ENCODE measurements at regions not wholly inside any gene's neighbourhood (a gene's known extent, or its start where the extent isn't known, plus 50 kb on each side); places are given as distances from the start of the nearest gene placed in this dataset.
"Not testable (repeated sequence)": the region's sequence is repeated elsewhere in the genome, so short reads cannot be mapped to it uniquely, and the experiment has no call there.

DNA sequence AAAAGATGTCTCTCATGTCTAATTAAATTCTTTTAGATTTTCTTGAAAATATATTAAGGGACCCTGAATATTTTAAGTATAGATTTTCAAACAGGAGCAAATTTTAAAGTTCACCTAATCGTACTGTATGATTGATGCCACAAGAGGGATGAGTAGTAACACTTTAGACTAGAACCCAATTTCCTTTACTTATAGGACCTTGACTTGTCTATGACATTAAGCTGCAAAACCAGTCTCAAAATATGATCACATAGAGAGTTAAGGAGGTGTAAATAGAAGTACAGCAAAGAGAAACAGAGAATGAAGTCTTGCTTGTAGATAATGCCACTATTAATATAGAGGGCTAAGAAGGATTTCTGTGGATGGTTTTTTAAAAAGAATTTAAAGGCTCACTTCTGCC, 312.9 kb upstream of the PRR16 start:
- no peak for DNase-seq (ENCODE audit: low spot score)

DNA sequence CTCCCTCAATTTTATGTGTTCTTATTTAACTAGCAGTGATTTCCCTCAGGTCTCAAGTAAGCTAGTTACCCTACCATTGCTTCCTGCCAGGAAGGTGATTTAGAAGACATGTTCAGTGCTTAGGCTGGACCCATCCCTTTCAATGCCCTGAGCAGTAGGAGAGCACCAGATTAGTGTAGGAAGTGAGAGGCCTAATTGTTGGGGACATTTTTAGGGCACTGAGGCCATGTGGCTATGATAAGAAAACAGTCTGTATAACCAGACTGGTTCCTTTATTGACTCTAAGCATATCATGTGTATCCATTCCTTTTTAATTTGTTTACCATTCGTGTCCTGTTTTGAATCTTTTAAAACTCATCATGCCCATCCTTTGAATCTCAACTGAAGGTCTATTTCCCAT, 312.3 kb upstream of the PRR16 start:
- DNase-seq (ENCODE audit: low spot score), result no peak

DNA sequence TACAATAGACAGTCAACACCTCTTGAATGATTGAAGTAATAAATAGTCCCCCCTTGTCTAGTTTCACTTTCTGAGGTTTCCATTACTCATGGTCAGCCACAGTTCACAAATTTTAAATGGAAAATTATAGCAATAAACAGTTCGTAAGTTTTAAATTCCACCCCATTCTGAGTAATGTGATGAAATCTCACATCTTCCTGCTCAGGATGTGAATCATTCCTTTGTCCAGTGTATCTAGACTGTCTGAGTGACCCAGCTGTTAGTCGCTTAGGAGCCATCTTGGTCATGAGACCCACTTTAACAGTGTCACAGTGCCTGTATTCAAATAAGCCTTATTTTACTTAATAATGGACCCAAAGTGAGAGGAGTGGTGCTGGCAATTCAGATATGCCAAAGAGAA, 311.6 kb upstream of the PRR16 start:
- DNase-seq (ENCODE audit: low spot score), result no peak

DNA sequence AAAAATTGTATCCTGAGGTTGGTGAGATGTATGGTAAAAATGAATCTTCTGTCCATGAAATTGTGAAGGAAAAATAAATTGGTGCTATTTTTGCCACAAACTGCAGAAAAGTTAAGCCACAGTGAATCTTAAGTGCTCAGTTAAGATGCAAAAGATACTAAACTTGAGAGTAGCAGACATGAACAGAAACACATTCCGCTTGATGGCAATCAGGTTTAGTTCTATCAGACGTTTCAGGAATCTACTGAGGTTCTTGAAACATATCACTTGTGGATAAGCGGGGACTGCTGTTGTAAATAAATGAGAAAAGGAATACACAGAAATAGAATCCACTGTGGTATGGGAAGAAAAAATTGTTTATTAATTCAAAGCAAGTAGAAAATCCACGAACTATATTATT, 311.2 kb upstream of the PRR16 start:
- no peak for DNase-seq (ENCODE audit: low spot score)

DNA sequence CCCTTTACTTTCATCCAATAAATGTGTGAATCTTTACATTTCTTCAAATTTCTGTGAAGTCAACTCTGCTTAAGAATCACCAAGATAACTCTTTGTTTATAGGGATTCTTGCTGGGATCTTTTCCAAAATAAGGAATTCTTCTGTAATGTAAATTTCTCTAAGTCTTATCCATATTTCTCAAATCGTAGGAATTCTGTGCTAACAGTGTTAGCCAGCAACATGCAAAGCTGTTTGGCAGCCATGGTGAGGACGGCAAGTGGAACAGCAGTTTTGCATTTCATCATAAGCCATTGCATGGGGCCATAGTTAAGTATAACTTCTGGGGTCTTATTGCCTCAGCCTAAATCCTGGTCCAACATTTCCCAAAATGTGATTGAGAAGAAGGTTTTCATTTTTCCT, 310.5 kb upstream of the PRR16 start:
- DNase-seq (ENCODE audit: low spot score), result no peak

DNA sequence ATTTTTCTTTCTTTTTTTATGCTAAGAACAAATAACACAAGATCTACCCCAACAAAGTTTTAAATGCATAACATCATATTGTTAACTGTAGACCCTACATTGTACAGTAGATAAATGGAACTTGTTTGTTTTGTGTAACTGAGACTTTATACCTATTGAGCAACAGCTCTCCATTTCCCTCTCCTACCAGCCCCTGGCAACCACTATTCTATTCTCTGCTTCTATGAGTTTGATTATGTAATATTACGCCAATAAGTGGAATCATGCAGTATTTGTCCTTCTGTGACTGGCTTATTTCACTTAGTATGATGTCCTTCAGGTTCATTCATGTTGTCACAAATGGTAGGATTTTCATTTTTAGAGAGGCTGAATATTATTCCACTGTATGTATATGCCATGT, 308.2 kb upstream of the PRR16 start:
- DNase-seq (ENCODE audit: low spot score), result no peak

DNA sequence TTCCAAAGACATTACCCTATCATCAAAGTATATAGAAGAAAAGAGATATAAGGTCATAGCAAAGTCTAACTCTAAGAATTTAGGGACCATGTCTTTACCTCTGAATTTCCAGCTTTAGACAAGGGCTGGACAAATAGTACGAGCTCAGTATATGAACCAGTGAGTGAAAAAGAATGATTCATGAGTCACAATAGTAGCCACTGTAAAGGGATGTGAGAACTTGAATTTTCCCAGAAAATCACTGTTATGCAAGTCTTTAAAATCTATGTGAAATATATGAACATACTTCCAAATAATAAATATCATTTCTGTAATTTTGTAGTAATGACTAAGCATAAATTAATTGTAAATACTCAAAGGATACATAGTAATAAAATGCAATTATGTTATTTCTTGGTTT, 305.9 kb upstream of the PRR16 start:
- no peak for DNase-seq (ENCODE audit: low spot score)

DNA sequence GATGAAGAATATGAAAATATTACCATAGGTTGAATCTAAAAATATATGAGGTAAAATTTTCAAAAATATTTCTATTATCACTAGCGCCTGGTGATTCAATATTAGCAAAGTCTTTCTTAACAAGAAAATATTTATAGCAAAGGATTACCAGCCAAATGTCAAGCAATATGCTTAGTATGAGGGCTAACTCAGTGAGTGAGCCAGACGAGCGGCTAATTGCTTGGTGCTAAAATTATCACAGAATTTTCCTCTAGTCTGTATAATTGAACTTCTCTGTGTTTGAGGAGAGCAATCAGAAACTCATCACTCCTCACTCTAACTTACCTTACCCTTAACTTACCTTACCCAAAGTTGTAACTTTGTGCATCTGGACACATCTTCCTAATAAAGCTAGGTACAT, 304.9 kb upstream of the PRR16 start:
- no peak for DNase-seq (ENCODE audit: low spot score)

DNA sequence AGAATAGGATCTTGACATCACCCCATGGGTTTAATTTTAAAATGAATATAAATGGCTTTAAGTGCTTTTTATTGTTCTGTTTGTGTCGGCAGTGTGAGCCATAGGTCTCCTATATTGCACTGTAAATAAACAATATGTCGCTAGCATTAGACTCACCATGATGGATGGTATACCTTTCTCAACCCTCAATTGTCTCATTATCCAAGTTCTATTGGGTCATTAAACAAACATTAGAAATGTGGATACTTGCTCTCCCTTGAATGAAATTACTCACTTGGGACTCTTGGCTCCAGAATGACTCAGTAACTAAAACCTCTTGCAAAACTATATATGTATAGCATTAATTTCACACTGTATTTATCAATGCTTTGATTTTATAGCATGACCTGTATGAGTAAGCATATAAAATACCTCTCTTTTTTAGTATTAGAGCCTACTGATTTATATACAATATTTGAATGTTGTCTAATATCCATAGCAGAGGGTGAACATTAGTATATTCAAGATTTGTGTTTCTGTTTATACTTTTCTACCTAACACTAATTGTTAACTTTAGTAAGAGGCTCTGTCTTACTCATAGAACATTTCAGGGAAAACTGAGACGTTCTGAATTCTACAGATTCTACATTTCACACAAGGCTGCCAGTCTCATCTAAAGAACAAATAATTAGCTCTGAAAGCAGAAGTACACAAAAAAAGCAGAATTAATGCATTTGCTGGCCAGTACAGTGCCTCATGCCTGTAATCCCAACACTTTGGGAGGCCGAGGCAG, 303.8 kb upstream of the PRR16 start:
- no peak for DNase-seq (ENCODE audit: low spot score)

DNA sequence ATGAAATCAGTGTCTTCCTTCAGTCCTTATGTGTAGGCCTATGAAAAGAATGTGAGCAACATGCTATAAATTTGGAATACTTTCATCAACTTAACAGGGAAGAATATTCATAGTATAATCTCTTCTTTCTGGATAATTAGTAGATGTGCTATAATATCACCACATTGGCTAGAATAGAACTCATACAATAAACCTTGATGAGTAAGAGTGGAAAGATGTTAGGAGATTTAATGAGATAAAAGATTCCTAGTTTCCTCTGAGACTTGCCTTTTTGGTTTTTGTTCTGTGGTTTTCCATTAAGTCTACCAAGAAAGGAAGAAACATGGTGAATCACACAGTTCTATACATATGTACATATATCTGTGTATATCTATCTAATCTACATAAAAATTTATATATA, 301.8 kb upstream of the PRR16 start:
- DNase-seq (ENCODE audit: low spot score), result no peak

DNA sequence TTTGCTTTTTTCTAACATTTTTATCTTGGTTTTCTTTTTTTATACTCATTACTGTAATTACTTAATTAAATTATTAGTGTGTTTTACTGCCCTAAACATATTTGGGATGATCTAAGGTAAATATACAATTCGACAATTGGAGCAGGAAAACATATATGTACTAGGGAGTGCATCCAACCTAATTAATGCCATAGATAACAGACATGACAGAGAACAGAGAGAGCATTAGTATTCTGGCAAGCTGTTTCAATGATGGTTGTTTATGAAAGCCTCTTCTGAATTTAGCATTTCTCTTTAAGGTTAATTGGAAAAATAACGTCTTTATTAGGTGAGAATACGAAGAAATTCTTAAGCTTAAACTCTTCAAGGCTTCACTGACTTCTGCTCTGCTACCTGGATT, 300.1 kb upstream of the PRR16 start:
- DNase-seq (ENCODE audit: low spot score), result no peak

DNA sequence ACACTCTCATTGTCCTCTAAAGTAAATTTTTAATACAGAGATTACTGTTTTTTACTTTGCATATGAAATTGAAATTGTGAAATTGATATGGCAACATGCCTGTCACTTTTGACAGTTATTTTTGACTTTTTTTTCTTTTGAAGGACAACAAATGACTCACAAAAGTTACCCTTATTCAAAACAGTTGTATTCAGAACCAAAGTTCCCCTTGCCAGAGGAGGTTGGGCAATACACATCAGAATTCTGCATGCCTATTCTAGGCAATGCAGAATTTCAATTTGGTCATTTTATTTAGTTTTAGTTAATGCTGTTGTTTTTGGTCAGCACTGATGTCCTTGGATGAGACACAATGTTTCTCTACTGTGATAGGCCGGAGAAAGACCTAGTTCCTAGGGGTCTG, 299.1 kb upstream of the PRR16 start:
- DNase-seq (ENCODE audit: low spot score), result no peak

DNA sequence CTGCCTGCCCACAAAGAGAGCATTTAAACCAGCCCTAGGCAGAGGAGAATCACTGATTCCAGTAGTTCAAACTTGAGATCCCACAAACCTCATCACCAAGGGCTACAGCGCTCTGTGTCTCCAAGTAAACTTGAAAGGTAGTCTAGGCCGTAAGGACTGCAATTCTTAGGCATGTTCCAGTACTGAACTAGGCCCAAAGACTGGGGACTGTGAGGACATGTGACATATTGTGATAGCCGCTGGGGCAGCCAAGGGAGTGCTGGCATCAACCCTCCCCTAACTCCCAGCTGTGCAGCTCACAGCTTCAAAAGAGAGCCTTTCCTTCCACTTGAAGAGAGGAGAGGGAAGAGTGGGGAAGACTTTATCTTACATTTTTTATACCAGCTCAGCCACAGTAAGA, 291.0 kb upstream of the PRR16 start:
- DNase-seq (ENCODE audit: low spot score), result no peak

DNA sequence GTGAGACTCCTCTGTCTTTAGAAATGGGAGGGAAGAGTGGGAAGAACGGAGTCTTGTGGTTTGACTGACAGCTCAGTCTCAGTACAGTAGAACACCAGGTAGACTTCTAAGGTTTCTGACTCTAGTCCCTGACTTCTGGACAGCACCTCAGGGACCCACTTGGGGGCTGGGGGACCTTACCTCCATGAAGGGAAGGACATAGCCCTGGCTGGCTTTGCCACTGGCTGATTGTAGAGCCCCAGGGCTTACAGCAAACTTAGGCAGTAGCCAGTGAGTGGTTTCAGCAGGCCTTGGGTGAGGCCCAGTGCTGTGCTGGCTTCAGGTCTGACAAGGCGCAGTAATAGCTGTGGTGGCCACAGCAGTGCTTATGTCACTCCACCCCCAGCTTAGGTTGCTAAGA, 290.0 kb upstream of the PRR16 start:
- DNase-seq (ENCODE audit: low spot score), result no peak

DNA sequence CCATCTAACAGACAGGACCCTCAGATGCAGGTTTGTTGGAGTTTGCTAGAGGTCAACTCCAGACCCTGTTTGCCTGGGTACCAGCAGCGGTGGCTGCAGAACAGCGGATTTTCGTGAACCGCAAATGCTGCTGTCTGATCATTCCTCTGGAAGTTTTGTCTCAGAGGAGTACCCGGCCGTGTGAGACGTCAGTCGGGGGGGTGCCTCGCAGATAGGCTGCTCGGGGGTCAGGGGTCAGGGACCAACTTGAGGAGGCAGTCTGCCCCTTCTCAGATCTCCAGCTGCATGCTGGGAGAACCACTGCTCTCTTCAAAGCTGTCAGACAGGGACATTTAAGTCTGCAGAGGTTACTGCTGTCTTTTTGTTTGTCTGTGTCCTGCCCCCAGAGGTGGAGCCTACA, 282.9 kb upstream of the PRR16 start:
- DNase-seq (ENCODE audit: low spot score), result not testable (repeated sequence)

DNA sequence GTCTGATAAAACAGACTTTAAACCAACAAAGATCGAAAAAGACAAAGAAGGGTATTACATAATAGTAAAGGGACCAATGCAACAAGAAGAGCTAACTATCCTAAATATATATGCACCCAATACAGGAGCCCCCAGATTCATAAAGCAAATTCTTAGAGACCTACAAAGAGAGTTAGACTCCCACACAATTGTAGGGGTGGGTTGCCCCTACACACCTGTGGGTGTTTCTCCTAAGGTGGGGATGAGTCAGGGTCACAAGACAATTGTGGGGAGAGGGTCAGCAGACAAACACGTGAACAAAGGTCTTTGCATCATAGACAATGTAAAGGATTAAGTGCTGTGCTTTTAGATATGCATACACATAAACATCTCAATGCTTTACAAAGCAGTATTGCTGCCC, 269.4 kb upstream of the PRR16 start:
- not testable (repeated sequence) for DNase-seq (ENCODE audit: low spot score)

DNA sequence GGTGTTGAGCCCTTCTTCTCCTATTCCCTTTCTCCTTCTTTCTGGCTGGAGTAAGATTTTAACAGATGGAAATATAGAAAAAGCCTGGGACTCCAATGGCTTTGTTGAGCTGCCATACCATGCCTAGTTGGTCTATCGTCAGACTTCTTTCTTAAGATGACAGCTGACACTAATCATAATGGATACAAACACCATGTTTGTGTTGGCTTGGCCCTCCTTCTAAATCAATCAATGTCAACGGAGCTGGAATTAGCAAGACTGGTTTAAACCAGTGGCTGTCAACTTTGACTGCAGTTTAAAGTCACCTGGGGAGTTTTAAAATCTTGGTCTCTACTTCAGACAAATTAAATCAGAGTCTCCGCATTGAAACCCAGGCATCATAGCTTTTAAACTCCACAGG, 264.5 kb upstream of the PRR16 start:
- no peak for DNase-seq (ENCODE audit: low spot score)

DNA sequence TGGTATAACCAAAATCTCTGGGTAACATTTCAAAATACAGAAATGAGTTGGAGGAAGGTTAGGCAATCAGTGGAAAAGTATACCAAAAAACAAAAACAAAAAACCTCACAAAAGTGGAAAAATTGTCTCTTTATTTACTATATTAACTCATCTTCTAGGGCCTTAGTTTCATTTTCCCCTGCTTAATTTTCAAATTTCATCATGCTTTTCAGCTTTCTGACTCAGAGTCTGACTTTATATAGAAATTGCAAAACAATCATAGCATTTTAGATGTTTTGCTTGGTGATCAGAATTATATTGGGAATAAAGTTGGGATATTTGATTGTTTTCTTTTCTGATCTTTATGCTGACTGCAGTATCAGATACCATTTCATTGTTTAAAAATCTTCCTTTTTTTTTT, 257.0 kb upstream of the PRR16 start:
- DNase-seq (ENCODE audit: low spot score), result no peak

DNA sequence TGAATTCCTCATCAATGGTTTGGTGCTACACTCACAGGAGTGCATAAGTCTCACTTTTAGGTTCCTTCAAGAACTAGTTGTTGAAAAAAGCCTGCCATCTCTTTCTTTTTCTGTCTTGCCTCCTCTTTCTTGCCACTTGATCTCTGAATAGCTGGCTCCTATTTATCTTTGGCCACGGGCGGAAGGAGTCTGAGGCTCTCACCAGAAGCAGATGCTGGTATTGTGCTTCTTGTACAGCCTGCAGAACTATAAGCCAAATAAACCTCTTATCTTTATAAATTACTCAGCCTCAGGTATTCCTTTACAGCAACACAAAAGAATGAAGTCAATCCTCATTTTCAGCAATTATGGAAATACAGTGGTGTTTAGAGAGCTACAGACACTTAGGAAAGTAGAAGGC, 247.1 kb upstream of the PRR16 start:
- DNase-seq (ENCODE audit: low spot score), result no peak

DNA sequence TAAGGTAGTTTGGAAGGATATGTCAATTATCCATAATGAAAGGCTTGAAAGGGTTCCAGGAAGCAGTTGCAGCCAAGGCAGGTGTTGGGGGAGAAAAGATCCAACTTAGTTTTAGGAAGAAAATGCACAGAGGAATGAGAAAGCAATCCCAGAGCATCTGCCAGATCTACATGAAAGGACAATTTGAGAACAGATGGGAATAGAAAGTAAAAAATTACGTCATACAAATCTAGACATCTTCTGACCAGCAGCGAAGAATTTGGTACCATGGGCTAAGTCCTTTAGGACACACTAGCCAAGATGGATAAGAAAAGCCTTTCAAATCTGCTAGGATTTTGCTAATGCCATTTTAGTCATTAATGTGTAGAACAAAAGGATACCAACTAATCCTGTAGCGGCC, 244.1 kb upstream of the PRR16 start:
- no peak for DNase-seq (ENCODE audit: low spot score)

DNA sequence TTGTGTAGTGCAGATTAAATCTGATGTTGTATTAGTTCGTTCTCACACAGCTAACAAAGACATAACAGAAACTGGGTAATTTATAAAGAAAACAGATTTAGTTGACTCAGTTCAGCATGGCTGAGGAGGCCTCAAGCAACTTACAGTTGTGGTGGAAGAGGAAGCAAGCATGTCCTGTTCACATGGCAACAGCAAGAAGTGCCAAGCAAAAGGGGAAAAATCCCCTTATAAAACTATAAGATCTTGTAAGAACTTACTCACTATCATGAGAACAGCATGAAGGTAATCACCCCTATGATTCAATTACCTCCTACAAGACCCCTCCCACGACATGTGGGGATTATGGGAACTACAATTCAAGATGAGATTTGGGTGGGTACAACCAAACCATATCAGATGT, 238.6 kb upstream of the PRR16 start:
- no peak for DNase-seq (ENCODE audit: low spot score)

DNA sequence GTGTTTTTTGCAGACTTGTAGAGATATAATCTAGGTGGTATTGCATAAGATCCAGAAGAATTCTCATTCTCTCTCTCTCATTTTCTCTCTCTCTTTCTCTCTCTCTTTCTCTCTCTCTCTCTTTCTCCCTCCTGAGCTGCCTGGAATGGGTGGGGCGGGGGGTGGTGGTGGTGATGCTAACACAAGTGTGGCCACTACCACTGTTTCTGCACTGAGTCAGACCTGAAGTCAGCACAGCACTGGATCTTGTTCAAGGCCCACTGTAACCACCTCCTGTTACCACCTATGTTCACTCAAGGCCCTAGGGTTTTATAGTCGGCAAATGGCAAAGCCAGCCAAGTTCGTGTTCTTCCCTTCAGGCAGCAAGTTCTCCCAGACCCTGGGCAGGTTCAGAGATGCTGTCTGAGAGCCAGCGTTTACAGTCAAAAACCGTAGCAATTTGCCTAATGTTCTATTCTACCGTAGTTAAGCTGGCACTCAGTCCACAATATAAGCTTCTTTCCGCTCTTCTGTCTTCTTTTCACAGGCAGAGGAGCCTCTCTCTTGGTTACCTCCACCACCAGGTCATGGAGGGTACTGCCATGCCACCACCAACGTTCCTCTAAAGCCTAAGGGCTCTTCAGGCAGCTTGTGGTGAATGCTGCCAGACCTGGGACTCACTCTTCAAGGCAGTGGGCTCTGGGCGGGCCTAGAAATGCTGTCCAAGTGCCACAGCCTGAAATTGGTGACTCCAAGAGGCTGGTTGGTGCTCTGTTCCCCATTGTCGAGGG, 235.7 kb upstream of the PRR16 start:
- no peak for DNase-seq (ENCODE audit: low spot score)

DNA sequence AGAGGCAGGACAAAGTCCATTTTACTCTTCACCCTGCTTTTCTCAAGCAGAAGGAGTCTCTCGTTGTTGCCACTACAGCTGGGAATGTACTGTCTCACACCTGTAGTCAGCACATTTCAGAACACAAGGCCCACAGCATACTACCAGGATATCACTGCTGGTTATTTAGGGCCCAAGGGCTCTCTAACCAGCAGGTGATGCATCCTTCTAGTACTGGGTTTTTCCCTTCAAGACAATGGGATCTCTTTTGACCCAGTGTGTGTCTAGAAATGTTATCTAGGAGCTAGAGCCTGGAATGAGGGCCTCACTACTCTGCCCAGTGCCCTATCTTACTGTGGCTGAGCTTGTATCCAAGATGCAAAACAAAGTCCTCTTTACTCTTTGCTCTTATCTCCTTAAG, 235.1 kb upstream of the PRR16 start:
- DNase-seq (ENCODE audit: low spot score), result no peak

DNA sequence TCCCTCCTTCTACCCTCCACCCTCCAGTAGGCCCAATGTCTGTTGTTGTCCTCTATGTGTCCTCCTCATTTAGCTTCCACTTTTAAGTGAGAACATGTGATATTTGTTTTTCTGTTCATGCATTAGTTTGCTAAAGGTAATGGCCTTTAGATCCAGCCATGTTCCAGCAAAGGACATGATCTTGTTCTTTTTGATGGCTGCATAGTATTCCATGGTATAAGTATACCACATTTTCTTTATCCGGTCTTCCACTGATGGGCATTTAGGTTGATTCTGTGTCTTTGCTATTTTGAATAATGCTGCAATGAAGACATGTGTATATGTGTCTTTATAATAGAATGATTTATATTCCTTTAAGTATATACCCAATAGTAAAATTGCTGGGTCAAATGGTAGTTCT, 232.5 kb upstream of the PRR16 start:
- no peak for DNase-seq (ENCODE audit: low spot score)
